OCI-LY3 (cell line): ENCODE measurements at regions not wholly inside any gene's neighbourhood (a gene's known extent, or its start where the extent isn't known, plus 50 kb on each side); places are given as distances from the start of the nearest gene placed in this dataset.
"Not testable (repeated sequence)": the region's sequence is repeated elsewhere in the genome, so short reads cannot be mapped to it uniquely, and the experiment has no call there.

Source experiments
- CTCF ChIP-seq: fragments of 200-600, 300-600 bp; sonication (generic); IDR thresholded peaks from 2 replicates; pipeline ENCODE4 v1.5.1; 2014; ENCODE audit warnings: antibody characterized with exemption, low read length, low read depth
- EZH2phosphoT487 ChIP-seq: fragments of 200-600 bp; shearing (Covaris generic); IDR thresholded peaks from 2 replicates; pipeline ENCODE4 v1.6.1; 2018; ENCODE audit warnings: antibody characterized with exemption, mixed run types, low read depth

GRCh38 chr5:50607456-50607855 lies 59.0 kb upstream of the PARP8 start:
- not testable (repeated sequence) for TF ChIP-seq CTCF, EZH2phosphoT487
